Astrocyte (in vitro differentiated cells and primary cell): ENCODE measurements at regions not wholly inside any gene's neighbourhood (a gene's known extent, or its start where the extent isn't known, plus 50 kb on each side); places are given as distances from the start of the nearest gene placed in this dataset.

Experiments
- DNase-seq: peaks from one replicate; pipeline ENCODE4 v3.0.0-alpha.2; 2010; ENCODE audit warnings: low read depth
- FAIRE-seq: peaks from 2 replicates; lab custom pipeline; 2011; peaks lifted over from hg19 to GRCh38; lab: Jason Lieb, UNC
- H2AFZ ChIP-seq: 2 replicates; pipeline ENCODE4 v1.6.0; 2012; ENCODE audit warnings: low read depth, low read length, inconsistent platforms
- H3K27ac ChIP-seq: 2 replicates; pipeline ENCODE4 v1.5.1; 2011; ENCODE audit warnings: low read depth, low read length, inconsistent platforms
- H3K27me3 ChIP-seq: 2 replicates; pipeline ENCODE4 v1.6.0; 2011; ENCODE audit warnings: low read length, inconsistent platforms; ENCODE audit not compliant: insufficient read depth
- H3K36me3 ChIP-seq: 2 replicates; pipeline ENCODE4 v1.5.1; 2011; ENCODE audit warnings: low read length, inconsistent platforms; ENCODE audit not compliant: insufficient read depth
- H3K4me1 ChIP-seq: 2 replicates; pipeline ENCODE4 v1.5.1; 2011; ENCODE audit warnings: low read length, inconsistent platforms; ENCODE audit not compliant: insufficient read depth
- H3K4me2 ChIP-seq: 2 replicates; pipeline ENCODE4 v1.6.0; 2012; ENCODE audit warnings: low read length, inconsistent platforms
- H3K4me3 ChIP-seq: 2 replicates; pipeline ENCODE4 v1.5.1; 2011; ENCODE audit warnings: low read depth, mild to moderate bottlenecking, low read length, inconsistent platforms; ENCODE audit not compliant: insufficient read depth
- H3K79me2 ChIP-seq: 2 replicates; pipeline ENCODE4 v1.6.0; 2012; ENCODE audit warnings: mild to moderate bottlenecking, low read length, inconsistent platforms; ENCODE audit not compliant: insufficient read depth
- H3K9ac ChIP-seq: 2 replicates; pipeline ENCODE4 v1.6.0; 2012; ENCODE audit warnings: mild to moderate bottlenecking, low read length, inconsistent platforms
- H3K9me3 ChIP-seq: 2 replicates; pipeline ENCODE4 v1.5.1; 2012; ENCODE audit warnings: low read depth, mild to moderate bottlenecking, low read length, inconsistent platforms; ENCODE audit not compliant: insufficient read depth
- H4K20me1 ChIP-seq: 2 replicates; pipeline ENCODE4 v1.6.0; 2012; ENCODE audit warnings: low read length, inconsistent platforms; ENCODE audit not compliant: insufficient read depth
- H3K27ac Mint-ChIP-seq: one replicate; pipeline ENCODE4 v1.8.0; 2021; ENCODE audit warnings: mild to moderate bottlenecking, mixed read lengths; ENCODE audit not compliant: unreplicated experiment
- H3K27me3 Mint-ChIP-seq: one replicate; pipeline ENCODE4 v1.8.0; 2021; ENCODE audit warnings: low read depth, mixed read lengths; ENCODE audit not compliant: unreplicated experiment
- H3K36me3 Mint-ChIP-seq: one replicate; pipeline ENCODE4 v1.8.0; 2021; ENCODE audit warnings: low read depth, mixed read lengths; ENCODE audit not compliant: unreplicated experiment
- H3K4me1 Mint-ChIP-seq: one replicate; pipeline ENCODE4 v1.8.0; 2021; ENCODE audit warnings: low read depth, mixed read lengths; ENCODE audit not compliant: unreplicated experiment
- H3K4me3 Mint-ChIP-seq: one replicate; pipeline ENCODE4 v1.8.0; 2021; ENCODE audit warnings: mild to moderate bottlenecking, moderate library complexity, mixed read lengths; ENCODE audit not compliant: unreplicated experiment
- H3K9me3 Mint-ChIP-seq: one replicate; pipeline ENCODE4 v1.8.0; 2021; ENCODE audit warnings: mild to moderate bottlenecking, mixed read lengths; ENCODE audit not compliant: unreplicated experiment
- EZH2 ChIP-seq: IDR thresholded peaks from 2 replicates; pipeline ENCODE4 v1.6.1; 2012; ENCODE audit warnings: mild to moderate bottlenecking, low read length, inconsistent platforms; ENCODE audit not compliant: insufficient read depth
- TF ChIP-seq, protein P1 (sequence below): IDR thresholded peaks from 2 replicates; pipeline ENCODE4 v1.5.1; 2011; ENCODE audit warnings: low read depth, mild to moderate bottlenecking, inconsistent platforms, low read length, moderate library complexity; ENCODE audit not compliant: insufficient read depth

DNA sequence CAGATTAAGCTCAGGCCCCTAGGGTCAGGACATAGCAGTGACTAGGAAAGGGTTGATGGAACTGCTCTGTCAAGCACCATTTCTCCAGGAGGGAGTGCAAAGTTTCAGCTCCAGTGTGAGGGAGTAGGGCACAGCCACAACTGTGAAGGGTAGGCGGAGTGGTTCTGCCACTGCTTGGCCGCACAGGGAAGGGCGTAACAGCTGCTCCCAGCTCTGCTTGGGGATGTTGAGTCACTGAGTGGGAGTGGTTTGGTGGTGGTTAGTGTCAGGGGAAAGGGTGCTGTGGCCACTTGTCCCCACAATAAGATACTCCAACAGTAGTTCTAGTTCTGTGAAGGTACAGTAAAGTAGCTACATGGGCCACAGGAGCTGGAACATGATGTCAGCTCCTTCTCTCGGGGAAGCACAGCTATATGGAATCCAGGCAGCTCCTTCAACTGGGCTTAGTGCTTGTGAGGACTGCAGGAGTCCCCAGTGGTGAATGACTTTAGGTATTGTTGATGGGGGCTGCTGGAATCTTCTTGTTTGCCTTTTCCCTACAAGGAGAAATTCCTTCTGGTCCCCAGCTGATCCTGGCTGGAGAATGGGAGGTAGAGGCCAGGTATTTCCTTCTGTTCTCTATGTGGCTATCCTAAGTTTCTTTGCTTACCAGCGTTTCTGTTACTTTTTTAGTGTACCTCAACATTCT, 314.5 kb downstream of the SPATA31D1 start:
- Histone ChIP-seq H3K4me1 (no peaks in the 10 kb centered on the region), H3K9ac (no peak overlapping the region), H3K4me2 (no peak overlapping the region), H3K79me2 (no peaks in the 10 kb centered on the region), H2AFZ (no peak overlapping the region), H4K20me1 (no peaks in the 10 kb centered on the region), H3K4me3 (no peak overlapping the region), H3K9me3 (no peaks in the 10 kb centered on the region), H3K27ac (no peak overlapping the region), H3K36me3 (no peaks in the 10 kb centered on the region), H3K27me3 (no peaks in the 10 kb centered on the region)
- Mint-ChIP-seq H3K4me3 (no peak overlapping the region), H3K9me3 (peaks cover 9% of the 10 kb centered on the region), H3K36me3 (no peaks in the 10 kb centered on the region), H3K27me3 (no peaks in the 10 kb centered on the region), H3K27ac (no peak overlapping the region), H3K4me1 (no peaks in the 10 kb centered on the region)
- no peak for FAIRE-seq
- TF ChIP-seq, protein P1, sequence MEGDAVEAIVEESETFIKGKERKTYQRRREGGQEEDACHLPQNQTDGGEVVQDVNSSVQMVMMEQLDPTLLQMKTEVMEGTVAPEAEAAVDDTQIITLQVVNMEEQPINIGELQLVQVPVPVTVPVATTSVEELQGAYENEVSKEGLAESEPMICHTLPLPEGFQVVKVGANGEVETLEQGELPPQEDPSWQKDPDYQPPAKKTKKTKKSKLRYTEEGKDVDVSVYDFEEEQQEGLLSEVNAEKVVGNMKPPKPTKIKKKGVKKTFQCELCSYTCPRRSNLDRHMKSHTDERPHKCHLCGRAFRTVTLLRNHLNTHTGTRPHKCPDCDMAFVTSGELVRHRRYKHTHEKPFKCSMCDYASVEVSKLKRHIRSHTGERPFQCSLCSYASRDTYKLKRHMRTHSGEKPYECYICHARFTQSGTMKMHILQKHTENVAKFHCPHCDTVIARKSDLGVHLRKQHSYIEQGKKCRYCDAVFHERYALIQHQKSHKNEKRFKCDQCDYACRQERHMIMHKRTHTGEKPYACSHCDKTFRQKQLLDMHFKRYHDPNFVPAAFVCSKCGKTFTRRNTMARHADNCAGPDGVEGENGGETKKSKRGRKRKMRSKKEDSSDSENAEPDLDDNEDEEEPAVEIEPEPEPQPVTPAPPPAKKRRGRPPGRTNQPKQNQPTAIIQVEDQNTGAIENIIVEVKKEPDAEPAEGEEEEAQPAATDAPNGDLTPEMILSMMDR: no peak
- no peak for TF ChIP-seq EZH2
- DNase-seq: no peak

DNA sequence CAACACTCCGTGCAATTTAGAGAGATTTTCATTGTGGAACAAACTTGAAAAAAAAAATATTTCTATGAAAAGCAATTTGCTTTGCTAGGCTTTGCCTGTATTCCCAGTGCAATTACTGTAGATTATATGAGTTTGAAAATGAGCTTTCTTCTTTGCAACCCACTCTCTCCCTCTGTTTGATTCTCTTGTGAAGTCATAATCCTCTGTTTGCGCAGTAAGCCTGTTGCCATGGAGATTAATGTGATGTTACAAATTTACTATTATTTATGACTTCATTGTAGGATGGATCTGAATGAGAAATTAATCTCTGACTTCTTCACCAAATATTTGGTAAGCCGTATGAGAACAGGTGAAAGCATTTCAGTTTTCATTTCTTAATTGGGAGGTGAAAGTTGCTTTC, 320.3 kb downstream of the SPATA31D1 start:
- no peaks in the 10 kb centered on the region for H3K36me3 Mint-ChIP-seq
- no peak overlapping the region for H3K4me3 Mint-ChIP-seq
- no peak for TF ChIP-seq EZH2
- TF ChIP-seq, protein P1: no peak
- no peaks in the 10 kb centered on the region for H3K4me1 Mint-ChIP-seq
- H3K9me3 Mint-ChIP-seq: peaks cover 2% of the 10 kb centered on the region
- H3K9ac ChIP-seq: no peak overlapping the region
- no peaks in the 10 kb centered on the region for H3K27me3 Mint-ChIP-seq
- no peak overlapping the region for H2AFZ ChIP-seq
- H3K4me3 ChIP-seq: no peak overlapping the region
- no peaks in the 10 kb centered on the region for H3K27me3 ChIP-seq
- no peak overlapping the region for H3K27ac ChIP-seq
- no peaks in the 10 kb centered on the region for H3K9me3 ChIP-seq
- no peaks in the 10 kb centered on the region for H3K79me2 ChIP-seq
- no peak overlapping the region for H3K4me2 ChIP-seq
- FAIRE-seq: no peak
- no peaks in the 10 kb centered on the region for H4K20me1 ChIP-seq
- no peaks in the 10 kb centered on the region for H3K36me3 ChIP-seq
- no peaks in the 10 kb centered on the region for H3K4me1 ChIP-seq
- DNase-seq: no peak
- no peak overlapping the region for H3K27ac Mint-ChIP-seq

DNA sequence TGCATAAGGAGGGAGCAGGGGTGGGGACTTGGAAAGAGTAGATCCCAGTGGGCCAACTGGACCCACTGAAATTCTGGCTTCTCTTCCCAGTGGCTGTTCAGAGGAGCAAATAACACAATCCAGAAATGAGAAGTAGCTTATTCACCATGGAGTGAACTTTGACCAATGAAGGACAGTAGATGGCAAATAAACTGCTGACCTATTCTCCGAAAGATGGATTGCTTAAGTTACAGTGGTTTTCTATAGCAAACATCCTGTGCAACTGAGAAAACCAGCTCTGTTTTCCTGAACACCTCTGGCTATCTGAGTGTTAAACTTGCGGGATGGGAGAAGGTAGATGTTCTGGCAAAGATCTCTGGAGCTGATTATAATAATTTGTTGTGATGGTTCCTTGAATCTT, 325.1 kb downstream of the SPATA31D1 start:
- H2AFZ ChIP-seq: no peak overlapping the region
- Mint-ChIP-seq H3K4me1 (no peaks in the 10 kb centered on the region), H3K27ac (no peak overlapping the region), H3K9me3 (peaks cover 5% of the 10 kb centered on the region), H3K36me3 (no peaks in the 10 kb centered on the region), H3K27me3 (no peaks in the 10 kb centered on the region), H3K4me3 (no peak overlapping the region)
- no peak overlapping the region for H3K9ac ChIP-seq
- no peak overlapping the region for H3K27ac ChIP-seq
- no peaks in the 10 kb centered on the region for H3K27me3 ChIP-seq
- DNase-seq (no peak), FAIRE-seq (no peak)
- H3K9me3 ChIP-seq: no peaks in the 10 kb centered on the region
- H3K4me3 ChIP-seq: no peak overlapping the region
- no peaks in the 10 kb centered on the region for H3K36me3 ChIP-seq
- no peaks in the 10 kb centered on the region for H3K4me1 ChIP-seq
- TF ChIP-seq, protein P1: no peak
- TF ChIP-seq EZH2: no peak
- no peak overlapping the region for H3K4me2 ChIP-seq
- no peaks in the 10 kb centered on the region for H3K79me2 ChIP-seq
- H4K20me1 ChIP-seq: no peaks in the 10 kb centered on the region
